ENCODE measurements at regions not wholly inside any gene's neighbourhood (a gene's known extent, or its start where the extent isn't known, plus 50 kb on each side); places are given as distances from the start of the nearest gene placed in this dataset.
"Not testable (repeated sequence)": the region's sequence is repeated elsewhere in the genome, so short reads cannot be mapped to it uniquely, and the experiment has no call there.

GRCh38 chr16:86946981-86947380 is 368.6 kb downstream of the FOXL1 start:
- no peak for DNase-seq

GRCh38 chr16:86948046-86948445 is 369.1 kb downstream of the C16orf95 start:
- no peak for DNase-seq

DNA sequence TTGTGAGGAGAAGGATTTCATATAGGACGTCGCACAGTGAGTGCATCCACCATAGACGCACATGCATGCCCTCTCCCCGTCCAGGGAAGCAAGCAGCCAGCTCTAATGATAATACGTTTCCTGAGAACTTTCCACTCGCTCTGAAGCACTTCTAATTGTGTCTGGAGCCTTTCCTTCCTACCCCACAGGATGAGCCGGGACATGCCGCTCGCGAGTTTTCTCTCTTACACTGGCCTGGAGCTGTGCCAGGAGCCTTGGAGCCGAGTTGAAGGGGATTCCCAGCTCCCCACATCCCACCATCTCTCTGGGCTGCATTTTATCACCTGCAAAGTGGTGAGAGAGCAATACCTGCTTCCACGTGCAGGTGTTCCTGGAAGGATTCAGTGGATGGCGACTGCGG is 368.1 kb downstream of the C16orf95 start:
- no peak for DNase-seq

DNA sequence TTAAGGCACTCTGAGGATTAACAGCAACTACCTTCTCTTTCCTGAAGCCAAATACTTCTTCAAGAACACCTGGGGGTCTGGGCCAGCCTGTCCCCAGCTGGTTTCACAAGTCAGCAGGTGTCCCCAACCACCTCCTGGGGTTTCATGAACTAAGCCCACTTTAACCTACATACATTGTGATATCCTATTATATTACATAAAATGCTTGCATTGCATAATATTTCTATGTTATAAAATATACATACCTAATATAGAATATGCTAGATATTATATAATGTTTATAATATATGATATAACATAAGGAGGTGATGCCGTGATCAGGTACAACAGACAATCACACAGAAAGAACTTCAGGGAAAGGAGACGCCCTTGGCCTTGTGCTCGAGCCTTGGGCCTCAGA is 367.6 kb downstream of the C16orf95 start:
- no peak for DNase-seq

DNA sequence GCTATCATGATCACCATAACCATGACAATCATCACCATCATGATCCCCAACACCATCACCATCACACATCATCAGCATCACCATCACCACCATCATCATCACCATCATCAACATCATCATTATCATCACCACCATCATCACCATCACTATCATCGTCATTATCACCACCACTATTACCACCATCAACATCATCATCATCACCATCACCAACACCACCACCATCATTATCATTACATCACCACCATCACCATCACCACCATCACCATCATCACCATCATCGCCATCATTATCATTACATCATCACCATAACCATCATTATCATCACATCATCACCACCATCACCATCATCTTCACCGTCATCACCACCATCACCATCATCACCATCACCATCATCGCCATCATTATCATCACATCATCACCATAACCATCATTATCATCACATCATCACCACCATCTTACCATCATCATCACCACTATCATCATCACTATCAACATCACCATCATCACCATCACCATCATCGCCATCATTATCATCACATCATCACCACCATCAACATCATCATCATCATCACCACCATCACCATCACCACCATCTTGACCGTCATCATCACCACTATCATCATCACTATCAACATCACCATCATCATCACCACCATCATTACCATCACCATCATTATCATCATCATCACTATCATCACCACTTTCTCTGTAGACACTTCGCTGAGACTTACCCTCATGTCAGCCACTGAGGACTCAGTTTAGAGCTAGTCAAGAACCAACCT is 366.0 kb downstream of the C16orf95 start:
- no peak for DNase-seq

- DNase-seq, result peak; percentile 54
These were observed 365.2 kb downstream of the C16orf95 start for GRCh38 chr16:86951831-86952598.

DNA sequence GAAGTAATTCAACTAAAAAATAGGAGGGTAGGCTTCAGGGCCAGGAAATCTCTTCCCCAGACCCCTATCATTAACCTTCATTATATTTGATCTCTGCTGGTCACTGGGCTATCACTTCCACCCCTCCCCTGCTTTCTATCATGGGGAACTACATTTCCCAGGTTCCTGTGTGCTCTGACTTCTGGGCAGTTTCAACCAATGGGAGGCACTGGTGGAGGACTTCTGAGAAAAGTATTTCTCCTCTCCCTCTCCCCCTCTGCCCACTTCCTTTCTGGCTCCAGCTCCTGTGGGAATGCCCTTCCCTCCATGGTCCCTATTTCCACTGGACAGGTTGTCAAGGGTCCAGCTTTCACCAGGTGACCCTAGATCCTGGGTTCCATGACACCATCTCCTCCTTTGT is 364.4 kb downstream of the C16orf95 start:
- DNase-seq, result no peak

DNA sequence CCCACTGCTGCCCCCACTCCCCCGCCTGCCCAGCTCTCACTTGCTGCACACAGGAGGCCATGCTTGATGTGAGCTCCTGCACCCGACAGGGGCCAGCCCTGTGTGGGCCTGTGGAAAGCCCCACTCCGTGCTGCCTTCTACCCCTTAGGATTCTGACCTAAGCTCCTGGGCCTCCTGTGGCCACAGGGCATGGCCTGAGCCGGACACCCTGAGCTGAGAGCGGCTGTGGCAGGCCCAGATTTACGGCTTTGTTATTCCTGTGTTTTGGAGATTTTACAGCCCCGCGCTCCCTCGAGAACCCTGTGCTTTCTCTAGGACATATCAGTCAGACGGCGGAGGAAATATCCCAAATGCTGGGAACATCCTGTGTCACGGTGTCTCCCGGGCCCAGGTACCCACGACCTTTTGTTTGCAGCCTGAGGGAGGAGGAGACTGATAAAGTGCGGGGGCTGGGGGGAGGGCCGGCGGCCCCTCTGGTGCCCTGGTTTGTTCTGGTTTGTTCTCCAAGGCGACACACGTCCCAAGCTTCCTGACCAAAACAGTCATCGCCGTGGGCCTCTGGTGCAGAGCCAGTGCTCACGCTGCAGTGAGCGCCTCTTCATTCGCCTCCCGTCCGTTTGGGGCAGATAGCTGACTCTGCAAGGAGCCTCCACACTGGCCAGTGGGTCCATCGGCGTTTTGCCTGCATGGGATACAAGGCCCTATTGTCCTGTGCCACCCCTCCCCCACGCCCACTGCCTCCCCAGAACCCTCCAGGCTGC is 363.4 kb downstream of the C16orf95 start:
- no peak for DNase-seq

DNA sequence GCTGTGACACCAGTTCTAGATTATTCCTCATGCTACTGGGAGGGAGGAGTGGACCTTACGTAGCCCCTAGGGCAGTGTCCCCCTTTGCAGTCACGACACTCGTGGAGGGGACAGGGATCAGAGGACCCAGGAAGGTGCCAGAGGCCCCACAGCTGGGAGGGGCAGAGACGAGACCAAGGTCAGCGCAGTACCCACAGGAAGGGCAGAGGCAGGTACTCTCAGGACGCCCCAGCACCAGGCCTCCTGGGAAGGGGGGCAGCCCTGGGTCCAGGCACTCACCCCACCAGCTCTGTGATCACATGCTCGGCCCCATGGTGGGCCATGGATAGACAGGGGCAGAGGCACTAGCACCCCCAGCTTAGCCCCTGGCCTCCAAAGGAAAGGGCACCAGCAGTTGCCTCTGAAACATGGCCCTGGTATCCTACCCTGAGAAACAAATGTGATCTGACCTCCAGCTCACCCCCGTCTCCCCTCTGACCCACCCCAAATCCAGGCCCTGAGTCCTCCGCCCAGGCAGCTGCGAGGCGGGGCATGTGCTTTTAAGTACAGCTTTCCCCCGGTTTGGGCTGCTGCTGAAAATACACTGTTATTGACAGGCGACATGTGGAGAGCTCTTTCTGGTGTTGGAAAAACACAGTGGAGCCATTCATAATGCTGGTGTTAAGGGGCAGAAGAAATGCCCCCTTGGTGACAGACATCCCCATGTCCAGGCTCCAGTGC is 361.9 kb downstream of the C16orf95 start:
- no peak for DNase-seq

DNA sequence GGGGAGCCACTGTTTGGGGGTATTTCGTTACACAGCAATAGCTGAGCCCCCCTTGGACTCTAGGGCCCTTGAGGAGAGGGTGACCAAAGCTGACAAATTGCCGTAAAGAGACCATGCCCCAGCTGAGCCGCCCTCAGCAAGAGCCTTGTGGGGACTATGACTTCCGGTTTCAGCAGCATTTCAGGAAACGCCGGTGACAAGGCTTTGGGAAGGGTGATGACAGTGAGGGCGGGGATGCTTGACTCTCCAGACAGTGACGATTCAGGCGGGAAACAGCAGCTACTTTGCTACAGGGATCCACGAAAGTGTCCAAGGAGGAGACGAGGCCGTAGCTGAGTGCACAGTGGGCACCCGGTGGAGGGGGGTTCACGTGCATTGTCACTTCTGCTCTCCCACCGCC is 360.8 kb downstream of the C16orf95 start:
- DNase-seq, result no peak

DNA sequence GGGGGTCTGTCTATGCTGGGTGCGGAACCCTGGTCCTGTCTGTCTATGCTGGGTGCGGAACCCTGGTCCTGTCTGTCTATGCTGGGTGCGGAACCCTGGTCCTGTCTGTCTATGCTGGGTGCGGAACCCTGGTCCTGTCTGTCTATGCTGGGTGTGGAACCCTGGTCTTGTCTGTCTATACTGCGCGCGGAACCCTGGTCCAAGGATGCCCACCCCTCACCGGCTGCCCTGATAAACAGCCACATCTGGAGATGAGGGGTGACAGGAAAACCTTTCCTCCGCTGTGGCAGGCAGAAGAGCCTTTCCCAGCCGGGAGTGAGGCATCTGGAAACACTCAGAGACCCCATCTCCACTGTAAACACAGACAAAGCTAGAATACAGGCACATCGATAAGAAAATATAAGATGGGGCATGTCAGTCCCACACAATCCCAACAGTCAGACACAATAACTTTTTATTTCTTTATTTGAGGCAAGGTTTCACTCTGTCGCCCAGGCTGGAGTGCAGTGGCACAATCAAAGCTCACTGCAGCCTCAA is 359.5 kb downstream of the C16orf95 start:
- DNase-seq, result not testable (repeated sequence)

GRCh38 chr16:86958423-86958822 is 358.8 kb downstream of the C16orf95 start:
- DNase-seq, result no peak

GRCh38 chr16:86959091-86959651 is 358.0 kb downstream of the C16orf95 start:
- no peak for DNase-seq

DNA sequence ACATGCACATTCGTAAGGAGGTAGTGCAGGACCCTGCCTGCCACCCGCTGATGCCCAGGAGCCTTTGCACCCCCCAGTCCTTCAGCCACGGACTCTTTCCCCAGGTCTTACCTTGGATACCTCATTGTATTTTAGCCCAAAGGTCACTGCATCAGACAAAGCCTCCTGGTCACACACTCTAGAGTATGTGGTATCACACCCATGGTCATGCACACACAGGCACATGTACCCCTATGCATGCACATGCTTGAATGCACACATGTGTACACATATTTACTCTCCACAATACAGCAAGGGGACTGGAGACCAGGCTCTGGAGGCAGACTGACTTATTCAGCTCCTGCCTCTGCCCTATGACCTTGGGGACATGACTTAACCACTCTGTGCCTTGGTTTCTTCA is 357.5 kb downstream of the C16orf95 start:
- no peak for DNase-seq

DNA sequence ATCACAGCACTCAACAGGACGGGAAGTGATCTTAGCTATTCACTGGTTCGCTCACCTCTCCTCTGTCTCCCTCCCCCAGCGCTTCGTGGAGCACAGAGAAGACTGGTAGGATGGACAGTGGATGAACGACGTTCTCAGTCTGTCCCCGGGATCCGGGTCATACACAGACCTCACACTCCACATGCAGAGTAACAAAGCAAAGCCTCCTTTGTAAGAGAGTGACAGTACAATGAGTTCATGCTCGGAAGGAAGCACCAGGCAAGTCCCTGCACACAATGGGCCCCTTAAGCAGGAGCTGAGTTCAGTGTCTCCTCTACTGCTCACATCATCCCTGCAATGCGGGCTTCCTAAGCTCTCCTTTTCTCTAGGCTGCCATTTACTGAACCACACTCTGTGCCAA is 356.9 kb downstream of the C16orf95 start:
- no peak for DNase-seq

GRCh38 chr16:86961171-86961601 is 356.0 kb downstream of the C16orf95 start:
- no peak for DNase-seq

DNA sequence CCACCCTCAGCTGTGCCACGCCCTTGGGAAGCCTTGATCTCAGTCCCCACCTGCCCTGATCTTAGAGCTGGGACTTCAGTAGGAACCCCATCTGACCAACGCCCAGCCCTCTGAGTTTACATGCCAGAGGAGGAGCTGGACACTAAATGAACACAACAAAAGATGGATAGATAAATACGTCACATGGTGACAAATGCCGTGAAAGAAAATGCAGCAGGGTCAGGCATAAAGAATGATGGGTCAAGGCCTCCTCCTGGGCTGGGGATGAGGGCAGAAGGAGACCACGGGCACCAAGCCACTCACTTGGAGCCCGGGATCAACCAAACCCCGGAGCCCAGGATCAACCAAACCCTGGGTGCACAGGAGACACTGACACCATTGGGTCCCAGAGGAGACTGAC is 354.9 kb downstream of the C16orf95 start:
- no peak for DNase-seq

GRCh38 chr16:86962913-86963312 is 354.3 kb downstream of the C16orf95 start:
- DNase-seq, result no peak

GRCh38 chr16:86963600-86964575 is 353.3 kb downstream of the C16orf95 start:
- no peak for DNase-seq

DNA sequence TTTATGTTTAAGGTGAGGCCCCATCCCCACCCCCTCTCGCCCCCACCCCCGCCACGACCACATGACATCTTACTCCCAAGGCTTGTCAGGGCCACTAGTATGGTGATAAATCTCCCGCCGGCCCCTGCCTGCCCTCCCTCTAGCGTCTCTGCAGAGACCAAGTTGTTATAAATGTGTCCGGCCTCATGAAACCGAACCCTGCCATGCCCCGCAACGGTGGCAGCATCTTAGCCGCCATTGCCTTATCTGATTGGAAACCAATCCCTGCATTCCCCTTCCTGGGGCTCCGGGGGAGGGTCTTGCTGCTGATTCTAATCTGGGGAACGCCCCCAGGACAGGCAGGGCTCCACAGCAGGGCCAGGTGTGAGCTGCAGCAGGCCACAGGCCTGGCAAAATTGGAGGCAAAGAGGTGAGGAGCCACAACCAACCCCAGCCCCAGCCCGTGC is 352.4 kb downstream of the C16orf95 start:
- no peak for DNase-seq

GRCh38 chr16:86965331-86965730 is 351.9 kb downstream of the C16orf95 start:
- no peak for DNase-seq
